SJSA1 (cell line): ENCODE measurements at regions not wholly inside any gene's neighbourhood (a gene's known extent, or its start where the extent isn't known, plus 50 kb on each side); places are given as distances from the start of the nearest gene placed in this dataset.

ENCODE experiments used
- DNase-seq, 2 experiments: peaks; one replicate each; pipeline ENCODE4 v3.0.0-alpha.2; 2015 to 2020; ENCODE audit warnings: low spot score in 2 of 2, low read depth in 1 of 2
- H3K27ac ChIP-seq: fragments of 250-450 bp; sonication (Bioruptor Pico); 2 replicates; pipeline ENCODE4 v1.5.1; 2020; ENCODE audit warnings: mild to moderate bottlenecking, moderate library complexity
- H3K27me3 ChIP-seq: fragments of 250-450 bp; sonication (Bioruptor Pico); replicated peaks from 2 replicates; pipeline ENCODE4 v1.5.1; 2020; ENCODE audit warnings: mild to moderate bottlenecking, moderate library complexity
- H3K36me3 ChIP-seq: fragments of 250-450 bp; sonication (Bioruptor Pico); 2 replicates; pipeline ENCODE4 v1.5.1; 2020; ENCODE audit warnings: mild to moderate bottlenecking
- H3K4me1 ChIP-seq: fragments of 250-450 bp; sonication (Bioruptor Pico); replicated peaks from 2 replicates; pipeline ENCODE4 v1.6.1; 2021; ENCODE audit warnings: mild to moderate bottlenecking
- H3K4me3 ChIP-seq: fragments of 250-450 bp; sonication (Bioruptor Pico); 2 replicates; pipeline ENCODE4 v1.5.1; 2020; ENCODE audit warnings: mild to moderate bottlenecking
- H3K9me3 ChIP-seq: fragments of 250-450 bp; sonication (Bioruptor Pico); replicated peaks from 2 replicates; pipeline ENCODE4 v1.5.1; 2020; ENCODE audit warnings: mild to moderate bottlenecking

DNA sequence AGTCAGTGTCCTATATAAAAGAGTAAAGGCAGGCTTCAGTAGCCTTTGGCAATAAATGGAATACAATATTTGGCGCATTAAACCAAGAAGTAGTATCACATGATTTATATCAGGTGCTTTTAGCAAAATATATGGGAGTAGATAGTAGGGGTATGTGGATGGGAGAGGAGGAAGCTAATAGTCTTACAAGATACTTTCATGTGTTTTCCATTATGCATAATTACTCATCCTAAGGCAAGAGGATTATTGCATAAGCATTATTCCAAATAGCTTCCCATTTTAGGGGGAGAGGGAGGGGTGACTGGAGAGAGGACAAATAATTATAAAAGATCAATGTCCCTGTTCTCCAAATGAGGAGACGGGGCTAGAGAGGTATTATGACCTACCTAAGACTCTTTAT, 104.3 kb downstream of the DUSP6 start:
- no peaks in the 10 kb centered on the region for H3K36me3 ChIP-seq
- peaks cover 6% of the 10 kb centered on the region for H3K4me1 ChIP-seq
- no peak overlapping the region for H3K27ac ChIP-seq
- no peak for DNase-seq
- no peaks in the 10 kb centered on the region for H3K9me3 ChIP-seq
- H3K27me3 ChIP-seq = no peaks in the 10 kb centered on the region; the same call in 1 of the 2 replicates
- H3K4me3 ChIP-seq = no peak overlapping the region

DNA sequence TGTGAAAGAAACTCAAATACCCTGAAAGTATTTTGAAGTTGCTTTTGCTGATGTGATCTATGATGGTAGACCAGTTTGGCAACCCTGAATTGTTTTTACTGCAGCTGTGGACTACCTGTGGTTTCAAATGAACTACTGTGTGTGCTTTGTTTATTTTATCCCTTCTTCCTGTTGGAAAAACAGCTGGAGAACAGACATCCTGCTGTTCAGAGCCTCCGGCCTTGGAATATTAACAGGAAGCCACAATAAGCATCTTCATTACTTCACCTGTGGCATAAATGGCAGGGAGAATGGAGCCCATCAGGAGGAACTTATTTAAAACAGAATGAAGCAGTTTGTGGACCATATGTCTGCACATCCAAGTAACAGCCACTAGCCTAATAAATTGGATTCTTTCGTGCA, 104.8 kb downstream of the DUSP6 start:
- Histone ChIP-seq H3K4me3 (no peak overlapping the region), H3K36me3 (no peaks in the 10 kb centered on the region), H3K9me3 (no peaks in the 10 kb centered on the region), H3K27me3 (no peaks in the 10 kb centered on the region; the same call in 1 of the 2 replicates), H3K27ac (no peak overlapping the region), H3K4me1 (peaks cover 6% of the 10 kb centered on the region)
- DNase-seq = no peak

DNA sequence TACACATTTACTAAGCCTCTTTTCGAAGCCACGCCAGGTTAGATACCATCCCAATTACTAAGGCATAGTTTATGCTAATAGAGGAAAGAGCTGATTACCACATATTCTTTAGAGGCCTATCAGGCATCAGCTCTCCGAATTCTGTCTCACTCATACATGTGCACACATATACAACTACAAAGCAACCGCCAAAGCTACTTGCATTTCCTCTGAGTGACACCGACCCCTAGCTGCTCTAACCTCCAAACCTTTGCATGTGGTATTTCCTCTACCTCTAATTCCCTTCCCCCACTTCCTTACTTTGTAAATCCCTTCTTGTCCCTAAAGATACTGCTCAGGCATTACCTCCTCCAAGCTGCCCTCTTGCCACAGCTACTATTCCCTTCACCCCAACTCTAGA, 107.2 kb downstream of the DUSP6 start:
- Histone ChIP-seq H3K27ac (no peak overlapping the region), H3K9me3 (no peaks in the 10 kb centered on the region), H3K4me1 (peaks cover 6% of the 10 kb centered on the region), H3K27me3 (no peaks in the 10 kb centered on the region; the same call in 1 of the 2 replicates), H3K36me3 (no peaks in the 10 kb centered on the region), H3K4me3 (no peak overlapping the region)
- no peak for DNase-seq

DNA sequence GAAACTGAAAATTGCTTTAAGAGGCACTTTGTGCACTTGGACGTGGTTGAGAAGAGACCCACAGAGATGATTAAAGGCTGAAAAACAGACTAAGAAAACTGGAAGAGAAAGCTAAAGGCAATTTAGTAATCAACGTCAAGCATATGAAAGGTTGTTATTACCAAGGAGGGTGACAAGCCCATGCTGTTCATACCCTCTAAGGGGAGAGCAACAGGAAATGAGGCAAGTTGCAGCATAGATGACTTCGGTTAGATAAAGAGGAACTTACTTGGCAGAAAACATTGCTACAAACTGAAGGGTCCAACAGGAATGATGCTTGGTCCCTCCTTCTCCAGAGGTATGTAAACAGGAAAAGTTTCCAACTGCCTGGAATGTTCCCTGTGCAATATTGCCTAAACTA, 107.8 kb downstream of the DUSP6 start:
- Histone ChIP-seq H3K36me3 (no peaks in the 10 kb centered on the region), H3K4me1 (peaks cover 6% of the 10 kb centered on the region), H3K27me3 (no peaks in the 10 kb centered on the region; the same call in 1 of the 2 replicates), H3K4me3 (no peak overlapping the region), H3K9me3 (no peaks in the 10 kb centered on the region), H3K27ac (no peak overlapping the region)
- DNase-seq = no peak

DNA sequence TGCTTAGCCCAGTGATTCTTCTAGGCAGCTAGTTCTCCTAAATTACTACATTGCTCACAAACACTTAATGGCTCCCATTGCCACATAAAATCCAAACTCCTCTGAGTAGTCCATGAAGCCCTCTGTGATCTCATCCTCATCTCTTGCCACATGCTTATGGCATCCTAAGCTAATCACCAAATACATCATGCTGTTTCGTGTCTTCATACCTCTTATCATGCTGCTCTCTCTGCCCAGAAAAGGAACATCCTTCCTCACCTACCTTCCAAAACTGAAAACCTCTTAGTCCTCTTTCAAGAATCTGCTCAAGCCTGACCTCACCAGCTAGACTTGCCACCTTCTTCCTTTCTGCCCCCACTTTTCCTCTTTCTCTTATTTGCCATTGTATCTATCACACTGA, 108.5 kb downstream of the DUSP6 start:
- no peaks in the 10 kb centered on the region for H3K36me3 ChIP-seq
- H3K4me3 ChIP-seq = no peak overlapping the region
- H3K27ac ChIP-seq = no peak overlapping the region
- H3K4me1 ChIP-seq = peaks cover 6% of the 10 kb centered on the region
- H3K9me3 ChIP-seq = no peaks in the 10 kb centered on the region
- DNase-seq = no peak
- no peaks in the 10 kb centered on the region; the same call in 1 of the 2 replicates for H3K27me3 ChIP-seq

DNA sequence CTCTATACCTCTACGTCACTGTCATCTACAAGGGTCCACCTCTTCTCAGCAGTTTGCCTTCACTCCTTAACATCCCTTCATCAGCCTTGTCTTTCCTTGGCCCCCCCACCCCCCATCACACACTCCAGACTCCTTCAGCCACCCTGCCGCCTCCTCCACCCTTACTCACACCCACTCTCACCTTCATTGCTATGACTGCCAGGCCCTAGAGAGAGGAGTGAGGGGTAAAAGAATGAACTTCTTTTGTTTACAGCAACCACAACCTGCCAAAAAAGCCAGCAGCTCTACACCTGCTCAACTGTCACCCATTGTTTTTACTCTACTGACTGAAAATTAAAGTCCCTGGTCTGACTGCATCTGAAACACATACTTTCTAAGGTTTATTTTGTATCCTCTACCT, 112.8 kb downstream of the DUSP6 start:
- Histone ChIP-seq H3K27me3 (no peaks in the 10 kb centered on the region; the same call in 1 of the 2 replicates), H3K9me3 (no peaks in the 10 kb centered on the region), H3K36me3 (no peaks in the 10 kb centered on the region), H3K4me3 (no peak overlapping the region), H3K27ac (no peak overlapping the region), H3K4me1 (peaks cover under 1% of the 10 kb centered on the region; the same call in 1 of the 2 replicates)
- DNase-seq = no peak

DNA sequence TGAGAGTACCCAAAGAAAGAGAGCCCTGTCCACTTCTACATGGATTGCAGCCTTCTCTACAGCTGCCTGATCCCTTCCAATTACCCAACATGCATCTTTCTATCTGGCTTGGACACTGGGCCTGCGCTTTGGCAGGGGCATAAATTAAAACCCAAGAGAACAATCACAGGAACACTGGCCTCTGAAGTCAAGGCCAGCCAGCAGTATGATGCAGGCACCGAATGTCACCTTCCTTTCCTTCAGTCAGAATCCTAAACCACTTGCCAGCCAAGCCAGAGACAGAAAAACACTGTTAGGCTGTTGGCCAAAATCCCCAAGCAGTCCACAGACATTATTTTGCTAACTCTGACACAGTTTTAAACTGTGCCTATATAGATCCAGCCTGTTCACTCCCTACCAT, 113.7 kb downstream of the DUSP6 start:
- no peaks in the 10 kb centered on the region for H3K36me3 ChIP-seq
- DNase-seq = no peak
- H3K27ac ChIP-seq = no peak overlapping the region
- H3K9me3 ChIP-seq = no peaks in the 10 kb centered on the region
- H3K4me1 ChIP-seq = no peaks in the 10 kb centered on the region
- no peaks in the 10 kb centered on the region for H3K27me3 ChIP-seq
- no peak overlapping the region for H3K4me3 ChIP-seq

DNA sequence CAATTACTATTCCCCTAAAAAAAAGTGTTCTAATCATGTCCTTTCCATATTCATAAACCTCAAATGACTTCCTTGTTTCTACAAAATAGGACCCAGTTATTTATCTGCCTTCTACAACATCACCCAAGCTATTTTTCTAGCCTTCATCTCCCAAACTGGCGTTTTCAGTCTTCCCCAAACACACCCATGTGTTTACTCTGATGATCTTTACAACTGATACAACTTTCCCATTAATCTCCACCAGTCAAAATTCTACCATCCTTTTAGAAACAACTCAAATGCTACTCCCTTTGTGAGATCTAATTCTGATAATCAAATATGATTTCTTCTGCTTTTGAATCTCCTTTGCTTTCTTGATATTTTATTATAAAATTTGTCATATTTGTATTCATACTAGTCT, 114.5 kb downstream of the DUSP6 start:
- no peak overlapping the region for H3K27ac ChIP-seq
- H3K9me3 ChIP-seq = no peaks in the 10 kb centered on the region
- DNase-seq = no peak
- no peaks in the 10 kb centered on the region for H3K4me1 ChIP-seq
- H3K4me3 ChIP-seq = no peak overlapping the region
- H3K27me3 ChIP-seq = no peaks in the 10 kb centered on the region
- H3K36me3 ChIP-seq = no peaks in the 10 kb centered on the region

DNA sequence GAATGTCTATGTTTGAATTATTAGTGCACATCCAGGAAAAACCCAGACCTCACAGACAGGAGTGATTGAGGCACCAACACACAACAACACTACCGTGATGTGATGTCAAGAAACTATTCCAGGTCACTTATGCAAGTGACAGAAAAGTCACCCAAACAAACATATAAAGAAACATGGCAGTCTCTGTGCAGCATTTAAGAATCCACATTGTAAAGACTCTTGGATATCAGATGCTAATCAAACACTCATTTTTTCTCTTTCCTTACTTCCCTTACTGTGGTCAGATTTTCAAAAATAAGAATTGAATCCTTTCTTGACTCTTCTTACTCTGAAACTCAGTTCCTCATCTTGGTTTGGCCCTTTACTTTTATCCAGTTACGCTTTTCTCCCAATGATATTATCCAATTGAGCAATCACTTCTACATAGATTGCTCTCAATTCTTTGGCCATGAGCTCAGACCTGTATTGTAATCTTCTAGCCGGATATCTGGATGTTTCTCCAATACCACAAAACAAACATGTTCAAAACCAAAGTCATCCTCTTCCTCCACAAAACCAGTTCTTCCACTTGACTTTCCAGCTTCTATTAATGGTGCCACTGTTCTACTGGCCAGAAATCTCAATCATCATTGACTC, 115.4 kb downstream of the DUSP6 start:
- H3K27ac ChIP-seq = no peak overlapping the region
- no peak for DNase-seq

DNA sequence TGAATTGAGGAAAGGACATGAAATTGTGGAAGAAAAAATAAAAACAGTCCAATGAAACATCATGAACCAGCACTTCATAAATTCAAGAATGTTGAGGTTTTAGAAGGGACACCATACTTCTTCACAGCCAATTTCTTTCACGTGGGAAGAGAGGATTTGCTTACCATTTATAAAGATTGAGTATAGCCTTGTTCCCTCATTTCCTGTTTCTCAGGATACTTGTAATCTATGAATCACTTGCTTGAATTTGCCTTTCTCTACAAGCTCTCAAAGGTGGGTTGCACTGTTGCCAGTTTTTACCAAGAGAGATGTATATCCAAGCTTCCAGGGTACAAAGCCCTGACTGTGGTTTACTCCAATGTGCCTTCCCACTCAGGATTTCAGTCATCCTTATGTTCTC, 116.1 kb downstream of the DUSP6 start:
- no peaks in the 10 kb centered on the region for H3K9me3 ChIP-seq
- no peaks in the 10 kb centered on the region for H3K4me1 ChIP-seq
- H3K27me3 ChIP-seq = no peaks in the 10 kb centered on the region
- DNase-seq = no peak
- no peaks in the 10 kb centered on the region for H3K36me3 ChIP-seq
- H3K4me3 ChIP-seq = no peak overlapping the region
- H3K27ac ChIP-seq = no peak overlapping the region

More for the DNA sequence above, 115.4 kb downstream of the DUSP6 start:
- no peaks in the 10 kb centered on the region for H3K9me3 ChIP-seq
- H3K4me3 ChIP-seq = no peak overlapping the region
- no peaks in the 10 kb centered on the region for H3K27me3 ChIP-seq
- no peaks in the 10 kb centered on the region for H3K36me3 ChIP-seq
- H3K4me1 ChIP-seq = no peaks in the 10 kb centered on the region

DNA sequence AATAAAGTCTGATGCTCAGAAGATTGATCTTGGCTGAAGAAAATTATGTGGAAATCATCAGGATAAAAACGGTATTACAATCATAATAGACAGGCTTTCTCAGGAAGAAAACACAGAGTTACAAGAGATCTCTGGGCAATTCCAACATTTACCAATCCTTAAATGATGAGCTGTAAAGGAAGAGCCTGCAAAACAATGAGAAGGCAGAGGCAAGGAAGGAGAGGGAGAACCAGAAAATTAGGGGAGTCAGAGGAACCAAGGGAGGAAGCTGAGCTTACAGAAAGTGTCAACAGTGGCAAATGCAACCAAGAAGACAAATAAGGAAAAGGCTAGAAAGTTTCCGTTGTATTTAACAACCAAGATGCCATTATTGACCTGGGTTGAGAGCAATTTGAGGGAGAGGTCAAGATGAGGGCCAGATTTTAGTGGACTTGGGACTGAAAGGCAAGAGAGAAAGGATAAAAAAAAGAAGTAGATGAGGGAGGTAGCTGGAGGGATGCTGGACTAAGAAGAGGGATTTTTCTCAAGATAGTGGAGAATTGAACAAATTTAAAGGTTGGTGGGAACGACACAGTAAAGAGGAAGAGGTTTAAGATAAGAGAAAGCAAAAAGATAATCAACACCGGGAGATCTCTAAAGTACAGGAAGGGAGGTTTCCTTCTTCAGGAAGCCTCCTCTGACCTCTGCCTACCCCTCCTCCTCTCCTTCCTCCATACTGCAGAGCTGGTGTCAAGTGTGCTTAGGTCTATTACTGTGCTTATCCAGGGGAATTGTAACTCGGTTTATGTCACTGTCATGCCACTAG, 116.9 kb downstream of the DUSP6 start:
- H3K27ac ChIP-seq = no peak overlapping the region
- no peaks in the 10 kb centered on the region for H3K27me3 ChIP-seq
- no peaks in the 10 kb centered on the region for H3K36me3 ChIP-seq
- no peaks in the 10 kb centered on the region for H3K4me1 ChIP-seq
- no peak for DNase-seq
- H3K4me3 ChIP-seq = no peak overlapping the region
- H3K9me3 ChIP-seq = no peaks in the 10 kb centered on the region

DNA sequence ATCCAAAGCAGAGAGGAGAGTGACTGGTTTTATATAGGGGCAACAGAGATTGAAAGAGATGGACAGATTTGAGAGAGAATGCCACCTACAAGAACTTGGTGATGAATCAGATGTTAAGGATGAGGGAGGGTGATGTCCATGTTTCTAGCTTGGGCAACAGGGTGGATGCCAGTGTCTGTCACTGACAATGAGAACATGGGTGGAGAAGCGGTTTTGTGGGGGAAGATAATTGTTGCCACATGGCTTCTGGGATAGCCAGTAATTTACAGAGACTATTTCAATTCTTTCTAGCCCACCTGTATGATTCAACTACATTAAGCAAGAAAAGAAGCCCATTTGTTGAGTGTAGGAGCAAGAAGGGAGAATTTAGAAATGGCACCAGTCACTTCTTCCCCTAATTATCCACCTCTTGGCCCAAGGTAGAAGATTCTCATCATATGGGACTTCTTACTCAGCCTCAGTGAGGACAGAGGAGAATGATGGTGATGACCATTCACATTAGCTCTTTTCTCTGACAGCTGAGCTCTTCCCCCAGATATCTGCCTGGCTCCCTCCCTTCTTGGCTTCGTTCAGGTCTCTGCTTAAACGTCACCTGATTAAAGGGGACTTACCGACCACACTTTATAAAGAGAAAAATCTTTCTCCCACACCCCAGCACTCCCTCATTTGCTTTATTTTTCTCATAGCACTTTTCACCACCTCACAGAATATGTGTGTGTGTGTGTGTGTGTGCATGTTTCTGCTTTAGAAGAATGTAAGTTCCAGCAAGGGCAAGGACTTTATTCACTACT, 117.8 kb downstream of the DUSP6 start:
- no peaks in the 10 kb centered on the region for H3K4me1 ChIP-seq
- H3K4me3 ChIP-seq = no peak overlapping the region
- H3K36me3 ChIP-seq = no peaks in the 10 kb centered on the region
- DNase-seq = no peak
- H3K9me3 ChIP-seq = no peaks in the 10 kb centered on the region
- H3K27ac ChIP-seq = no peak overlapping the region
- H3K27me3 ChIP-seq = no peaks in the 10 kb centered on the region

DNA sequence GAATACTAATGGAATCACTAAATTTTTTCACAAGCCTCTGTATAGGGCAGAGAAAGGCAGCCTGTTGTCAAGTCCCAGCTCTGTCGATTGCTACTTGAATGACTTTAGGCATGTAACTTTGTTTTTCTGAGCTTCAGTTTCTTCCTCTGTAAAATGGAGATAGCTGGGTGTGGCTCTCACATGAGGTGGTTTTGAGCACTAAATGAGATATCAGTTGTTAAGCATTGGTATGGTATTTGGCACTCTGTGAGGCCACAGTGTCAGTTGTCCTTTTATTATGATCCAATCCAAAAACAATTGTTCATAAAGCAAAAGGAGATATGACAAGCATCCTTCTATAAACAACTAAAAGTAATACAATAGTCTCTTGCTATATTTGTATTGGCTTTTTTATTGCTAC, 120.6 kb downstream of the DUSP6 start:
- H3K27ac ChIP-seq = no peak overlapping the region
- no peaks in the 10 kb centered on the region for H3K27me3 ChIP-seq
- no peaks in the 10 kb centered on the region for H3K9me3 ChIP-seq
- no peaks in the 10 kb centered on the region for H3K36me3 ChIP-seq
- H3K4me3 ChIP-seq = no peak overlapping the region
- no peaks in the 10 kb centered on the region for H3K4me1 ChIP-seq
- no peak for DNase-seq
